Kidney epithelial cell (primary cell): ENCODE measurements at regions not wholly inside any gene's neighbourhood (a gene's known extent, or its start where the extent isn't known, plus 50 kb on each side); places are given as distances from the start of the nearest gene placed in this dataset.

Experiments used
- DNase-seq: peaks from one replicate; pipeline ENCODE4 v3.0.0-alpha.2; 2010; ENCODE audit warnings: low read depth
- H3K27me3 ChIP-seq: 2 replicates; pipeline ENCODE4 v1.6.0; 2011; ENCODE audit warnings: low read length; ENCODE audit not compliant: control insufficient read depth, insufficient read depth
- H3K36me3 ChIP-seq: 2 replicates; pipeline ENCODE4 v1.5.1; 2011; ENCODE audit warnings: low read length; ENCODE audit not compliant: control insufficient read depth, insufficient read depth
- H3K4me3 ChIP-seq: 2 replicates; pipeline ENCODE4 v1.5.1; 2011; ENCODE audit warnings: low read depth, mild to moderate bottlenecking, control low read depth, low read length
- TF ChIP-seq, protein P1 (sequence below): IDR thresholded peaks from 2 replicates; pipeline ENCODE4 v1.5.1; 2011; ENCODE audit warnings: mild to moderate bottlenecking, moderate library complexity, low read length, control low read depth, inconsistent platforms; ENCODE audit not compliant: insufficient read depth, poor library complexity, severe bottlenecking

DNA sequence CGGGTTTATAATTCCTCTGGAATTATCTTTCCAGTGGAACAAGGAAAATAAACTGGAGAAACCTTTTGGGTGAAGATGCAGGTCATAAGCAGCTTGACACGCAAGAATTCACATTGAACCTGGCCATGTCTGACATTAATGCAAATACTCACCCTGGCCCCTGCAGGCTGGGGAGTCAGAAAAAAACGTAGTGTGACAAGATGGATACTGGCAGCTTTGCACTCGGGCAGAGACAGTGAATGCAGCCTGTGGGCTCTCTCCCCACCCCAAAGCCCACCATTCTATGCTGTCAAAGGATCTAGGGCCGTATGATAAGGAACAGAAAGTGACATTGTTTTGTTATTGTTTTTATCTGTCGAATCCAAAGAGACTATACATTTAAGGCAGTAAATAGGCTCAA, 223.1 kb downstream of the RBM43 start:
- DNase-seq, result no peak
- H3K27me3 ChIP-seq, result no peaks in the 10 kb centered on the region
- TF ChIP-seq, protein P1, sequence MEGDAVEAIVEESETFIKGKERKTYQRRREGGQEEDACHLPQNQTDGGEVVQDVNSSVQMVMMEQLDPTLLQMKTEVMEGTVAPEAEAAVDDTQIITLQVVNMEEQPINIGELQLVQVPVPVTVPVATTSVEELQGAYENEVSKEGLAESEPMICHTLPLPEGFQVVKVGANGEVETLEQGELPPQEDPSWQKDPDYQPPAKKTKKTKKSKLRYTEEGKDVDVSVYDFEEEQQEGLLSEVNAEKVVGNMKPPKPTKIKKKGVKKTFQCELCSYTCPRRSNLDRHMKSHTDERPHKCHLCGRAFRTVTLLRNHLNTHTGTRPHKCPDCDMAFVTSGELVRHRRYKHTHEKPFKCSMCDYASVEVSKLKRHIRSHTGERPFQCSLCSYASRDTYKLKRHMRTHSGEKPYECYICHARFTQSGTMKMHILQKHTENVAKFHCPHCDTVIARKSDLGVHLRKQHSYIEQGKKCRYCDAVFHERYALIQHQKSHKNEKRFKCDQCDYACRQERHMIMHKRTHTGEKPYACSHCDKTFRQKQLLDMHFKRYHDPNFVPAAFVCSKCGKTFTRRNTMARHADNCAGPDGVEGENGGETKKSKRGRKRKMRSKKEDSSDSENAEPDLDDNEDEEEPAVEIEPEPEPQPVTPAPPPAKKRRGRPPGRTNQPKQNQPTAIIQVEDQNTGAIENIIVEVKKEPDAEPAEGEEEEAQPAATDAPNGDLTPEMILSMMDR, result no peak
- no peaks in the 10 kb centered on the region for H3K36me3 ChIP-seq
- H3K4me3 ChIP-seq, result no peak overlapping the region

DNA sequence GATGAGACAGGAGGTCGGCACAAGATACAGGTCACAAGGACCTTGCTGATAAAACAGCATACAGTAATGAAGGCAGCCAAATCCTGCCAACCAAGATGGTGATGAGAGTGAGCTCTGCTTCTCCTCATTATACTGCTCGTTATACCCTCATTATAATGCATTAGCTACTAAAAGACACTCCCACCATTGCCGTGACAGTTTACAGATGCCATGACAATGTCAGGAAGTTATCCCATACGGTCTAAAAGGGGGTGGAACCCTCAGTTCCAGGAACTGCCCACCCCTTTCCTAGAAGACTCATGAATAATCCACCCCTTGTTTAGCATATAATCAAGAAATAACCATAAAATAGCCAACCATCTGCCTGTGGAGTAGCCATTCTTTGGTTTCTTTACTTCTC, 224.2 kb downstream of the RBM43 start:
- TF ChIP-seq, protein P1, result no peak
- H3K36me3 ChIP-seq, result no peaks in the 10 kb centered on the region
- no peaks in the 10 kb centered on the region for H3K27me3 ChIP-seq
- H3K4me3 ChIP-seq, result no peak overlapping the region
- DNase-seq, result no peak

DNA sequence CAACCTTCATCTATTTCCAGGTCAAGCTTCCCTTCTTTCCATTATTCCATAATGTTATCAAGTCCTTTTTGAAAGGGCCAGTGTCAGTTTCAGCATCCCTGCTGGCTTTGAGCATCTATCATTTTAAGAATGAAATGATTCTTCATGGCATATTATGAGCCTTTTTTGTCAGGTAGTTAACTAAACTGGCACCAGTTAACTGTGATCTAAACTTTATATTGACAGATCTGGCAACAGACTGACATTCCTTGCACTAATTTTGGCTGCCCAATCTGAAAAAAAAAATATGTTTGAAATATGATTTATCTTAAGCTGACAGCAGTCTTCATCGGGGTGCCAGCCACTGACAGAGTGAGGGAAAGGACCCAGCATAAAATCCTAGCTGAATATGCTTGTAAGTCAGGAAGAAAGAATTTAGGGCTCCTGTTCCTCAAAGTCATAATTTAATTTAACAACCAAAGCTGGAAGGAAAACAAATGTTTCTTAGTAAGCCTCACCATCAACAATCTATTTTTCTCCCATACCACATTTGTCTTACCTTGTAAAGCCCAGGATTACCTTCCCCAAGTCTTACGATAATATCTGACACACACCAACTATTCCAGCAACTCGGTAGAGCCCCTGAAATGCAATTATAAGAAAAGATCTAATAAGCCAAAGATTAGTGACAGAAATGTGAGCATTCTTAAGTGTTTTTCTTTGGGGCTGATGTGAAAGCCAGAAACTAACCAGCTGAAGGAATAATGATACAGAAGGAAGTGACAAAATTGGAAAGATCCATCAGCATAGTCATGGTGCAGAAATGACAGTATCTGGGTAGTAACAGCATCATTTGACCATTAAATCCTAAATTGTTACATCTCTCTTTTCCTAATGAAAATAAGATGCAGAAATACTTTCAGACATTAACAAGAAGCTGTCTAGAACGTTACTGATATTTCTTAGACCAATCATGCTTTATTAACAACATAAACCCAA, 228.1 kb downstream of the RBM43 start:
- Histone ChIP-seq H3K36me3 (no peaks in the 10 kb centered on the region), H3K27me3 (no peaks in the 10 kb centered on the region), H3K4me3 (no peak overlapping the region)
- TF ChIP-seq, protein P1, result no peak
- no peak for DNase-seq

DNA sequence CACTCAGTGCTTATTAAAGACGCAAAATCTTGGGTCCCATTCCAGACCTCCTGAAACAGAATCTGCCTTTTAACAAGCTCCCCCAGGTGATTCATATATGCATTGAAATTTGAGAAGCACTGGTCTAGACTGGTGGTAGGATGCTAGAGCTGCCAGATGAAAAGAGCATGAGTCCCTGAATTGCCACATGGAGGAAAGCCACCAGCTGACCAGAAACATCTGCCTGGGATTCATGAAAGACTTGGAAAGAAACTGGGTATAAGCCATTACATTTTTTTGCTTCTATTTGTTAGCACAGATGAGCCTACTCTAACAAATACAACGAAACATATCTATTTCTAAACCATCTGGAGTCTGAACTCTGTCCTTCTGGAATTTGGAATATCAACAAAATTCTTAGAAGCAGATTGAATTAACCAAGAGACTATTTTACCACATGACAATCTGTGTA, 228.9 kb downstream of the RBM43 start:
- no peak for DNase-seq
- TF ChIP-seq, protein P1, result no peak
- H3K4me3 ChIP-seq, result no peak overlapping the region
- H3K36me3 ChIP-seq, result no peaks in the 10 kb centered on the region
- H3K27me3 ChIP-seq, result no peaks in the 10 kb centered on the region

DNA sequence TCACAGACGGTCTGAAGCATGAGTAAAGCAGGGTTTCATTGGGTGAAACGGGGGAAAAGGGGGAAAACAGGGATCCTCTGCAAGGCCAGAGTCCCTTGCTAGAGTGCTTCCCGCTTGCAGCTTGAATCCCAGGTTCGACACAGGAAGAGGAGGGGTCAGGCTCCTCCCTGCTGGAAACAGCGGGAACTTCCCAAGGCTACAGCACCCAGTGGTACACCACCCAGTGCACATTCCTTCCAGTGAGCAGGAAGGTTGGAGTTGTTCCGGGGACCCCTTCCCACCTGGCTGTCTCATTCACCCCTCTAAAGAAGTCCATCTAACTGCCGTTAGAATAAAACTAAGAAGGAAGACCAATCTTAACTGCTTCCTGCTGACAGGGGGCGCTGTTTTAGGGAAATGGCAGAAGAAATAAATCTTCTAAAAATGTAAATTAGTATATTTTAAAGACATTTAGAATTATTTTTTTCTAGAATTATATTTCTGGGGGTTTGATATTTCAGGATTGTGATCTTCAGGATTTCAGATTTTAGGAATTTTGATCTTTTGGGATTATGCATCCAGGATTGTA, 230.9 kb downstream of the RBM43 start:
- TF ChIP-seq, protein P1, result peak; percentile 16
- Histone ChIP-seq H3K36me3 (no peaks in the 10 kb centered on the region), H3K27me3 (no peaks in the 10 kb centered on the region), H3K4me3 (no peak overlapping the region)
- no peak for DNase-seq
